ENCODE measurements at regions not wholly inside any gene's neighbourhood (a gene's known extent, or its start where the extent isn't known, plus 50 kb on each side); places are given as distances from the start of the nearest gene placed in this dataset.
"Not testable (repeated sequence)": the region's sequence is repeated elsewhere in the genome, so short reads cannot be mapped to it uniquely, and the experiment has no call there.

GRCh38 chr7:1356853-1357252 is 102.4 kb downstream of the MICALL2 start:
- not testable (repeated sequence) for DNase-seq (ENCODE audit: low read depth in 4 of 4, low spot score in 3 of 4)

GRCh38 chr7:1357260-1357600 is 102.0 kb downstream of the MICALL2 start:
- DNase-seq (ENCODE audit: low read depth in 4 of 4, low spot score in 3 of 4): not testable (repeated sequence)

GRCh38 chr7:1357601-1358271 is 101.5 kb downstream of the MICALL2 start:
- DNase-seq (ENCODE audit: low read depth in 4 of 4, low spot score in 3 of 4): no peak

GRCh38 chr7:1358376-1359050 is 100.8 kb downstream of the MICALL2 start:
- DNase-seq (ENCODE audit: low read depth in 4 of 4, low spot score in 3 of 4): no peak

GRCh38 chr7:1359051-1359400 is 100.2 kb downstream of the MICALL2 start:
- no peak for DNase-seq (ENCODE audit: low read depth in 4 of 4, low spot score in 3 of 4)

- no peak for DNase-seq (ENCODE audit: low read depth in 4 of 4, low spot score in 3 of 4)
Measured at GRCh38 chr7:1359681-1360485, 99.4 kb downstream of the MICALL2 start.

- no peak for DNase-seq (ENCODE audit: low read depth in 4 of 4, low spot score in 3 of 4)
Measured at GRCh38 chr7:1360521-1360971, 98.7 kb downstream of the MICALL2 start.

GRCh38 chr7:1361016-1361755 is 98.1 kb downstream of the MICALL2 start:
- no peak for DNase-seq (ENCODE audit: low read depth in 4 of 4, low spot score in 3 of 4)

GRCh38 chr7:1361756-1362125 is 97.5 kb downstream of the MICALL2 start:
- no peak for DNase-seq (ENCODE audit: low read depth in 4 of 4, low spot score in 3 of 4)

- no peak for DNase-seq (ENCODE audit: low read depth in 4 of 4, low spot score in 3 of 4)
Measured at GRCh38 chr7:1362301-1362700, 97.0 kb downstream of the MICALL2 start.

GRCh38 chr7:1364068-1364905 is 95.0 kb downstream of the MICALL2 start:
- no peak for DNase-seq (ENCODE audit: low read depth in 4 of 4, low spot score in 3 of 4)

- no peak for DNase-seq (ENCODE audit: low read depth in 4 of 4, low spot score in 3 of 4)
Measured at GRCh38 chr7:1364906-1365570, 94.2 kb downstream of the MICALL2 start.

- no peak for DNase-seq (ENCODE audit: low read depth in 4 of 4, low spot score in 3 of 4)
Measured at GRCh38 chr7:1365846-1366245, 93.4 kb downstream of the MICALL2 start.

GRCh38 chr7:1366801-1367405 is 92.4 kb downstream of the MICALL2 start:
- DNase-seq (ENCODE audit: low read depth in 4 of 4, low spot score in 3 of 4): no peak

- DNase-seq (ENCODE audit: low read depth in 4 of 4, low spot score in 3 of 4): no peak
Measured at GRCh38 chr7:1367501-1368183, 91.6 kb downstream of the MICALL2 start.

- DNase-seq (ENCODE audit: low read depth in 4 of 4, low spot score in 3 of 4): peak in 1 of 4 donors; percentile 48
Measured at GRCh38 chr7:1368184-1368681, 91.0 kb downstream of the MICALL2 start.

- DNase-seq (ENCODE audit: low read depth in 4 of 4, low spot score in 3 of 4): no peak
Measured at GRCh38 chr7:1368682-1369571, 90.3 kb downstream of the MICALL2 start.

Measured in right renal pelvis (tissue), 4 donors.